ENCODE measurements at regions not wholly inside any gene's neighbourhood (a gene's known extent, or its start where the extent isn't known, plus 50 kb on each side); places are given as distances from the start of the nearest gene placed in this dataset.

DNA sequence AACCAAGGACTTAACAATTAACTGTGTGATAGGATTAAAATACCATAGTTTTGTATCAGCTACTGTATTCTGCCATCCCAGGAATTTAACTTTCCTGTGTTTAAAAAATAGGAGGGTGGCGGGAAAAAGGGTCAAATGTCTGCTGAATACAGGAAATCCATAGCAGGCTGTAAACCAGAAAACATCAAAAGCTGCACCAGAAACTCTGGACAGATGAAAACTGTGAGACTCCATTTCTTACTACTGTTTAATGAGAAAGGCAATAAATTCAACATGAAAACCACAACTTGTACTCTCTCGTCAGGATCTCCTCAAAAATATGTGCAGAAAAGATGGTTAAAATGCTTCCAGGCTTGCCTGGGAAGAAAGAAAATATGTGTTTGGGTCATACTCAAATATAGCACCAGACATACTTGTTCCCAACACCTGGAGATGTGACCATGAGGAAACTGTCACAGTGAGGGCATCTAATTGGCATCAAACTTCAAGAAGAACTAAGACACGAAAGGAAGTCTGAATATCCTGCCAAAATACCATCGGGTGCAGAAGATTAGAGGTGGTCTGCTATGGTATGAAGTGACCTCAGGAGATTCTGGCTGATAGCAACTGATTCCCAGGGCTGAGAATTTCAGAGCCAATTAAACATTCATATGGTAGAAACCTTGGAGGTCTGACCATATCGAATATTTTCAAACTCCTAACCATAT is 164.7 kb upstream of the TARS1 start:
- no peak for TF ChIP-seq EZH2 (IDR thresholded peaks at IDR 0.05; ENCODE audit: low read length)
- TF ChIP-seq, protein P1, sequence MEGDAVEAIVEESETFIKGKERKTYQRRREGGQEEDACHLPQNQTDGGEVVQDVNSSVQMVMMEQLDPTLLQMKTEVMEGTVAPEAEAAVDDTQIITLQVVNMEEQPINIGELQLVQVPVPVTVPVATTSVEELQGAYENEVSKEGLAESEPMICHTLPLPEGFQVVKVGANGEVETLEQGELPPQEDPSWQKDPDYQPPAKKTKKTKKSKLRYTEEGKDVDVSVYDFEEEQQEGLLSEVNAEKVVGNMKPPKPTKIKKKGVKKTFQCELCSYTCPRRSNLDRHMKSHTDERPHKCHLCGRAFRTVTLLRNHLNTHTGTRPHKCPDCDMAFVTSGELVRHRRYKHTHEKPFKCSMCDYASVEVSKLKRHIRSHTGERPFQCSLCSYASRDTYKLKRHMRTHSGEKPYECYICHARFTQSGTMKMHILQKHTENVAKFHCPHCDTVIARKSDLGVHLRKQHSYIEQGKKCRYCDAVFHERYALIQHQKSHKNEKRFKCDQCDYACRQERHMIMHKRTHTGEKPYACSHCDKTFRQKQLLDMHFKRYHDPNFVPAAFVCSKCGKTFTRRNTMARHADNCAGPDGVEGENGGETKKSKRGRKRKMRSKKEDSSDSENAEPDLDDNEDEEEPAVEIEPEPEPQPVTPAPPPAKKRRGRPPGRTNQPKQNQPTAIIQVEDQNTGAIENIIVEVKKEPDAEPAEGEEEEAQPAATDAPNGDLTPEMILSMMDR (optimal IDR thresholded peaks at IDR 0.05 in 1 of 3, IDR thresholded peaks at IDR 0.05 in 1 of 3, conservative IDR thresholded peaks at IDR 0.05 in 1 of 3; ENCODE audit: extremely low read depth in 1 of 3, insufficient read depth in 2 of 3, low read length in 3 of 3), result no peak
